ENCODE measurements at regions not wholly inside any gene's neighbourhood (a gene's known extent, or its start where the extent isn't known, plus 50 kb on each side); places are given as distances from the start of the nearest gene placed in this dataset.
"Not testable (repeated sequence)": the region's sequence is repeated elsewhere in the genome, so short reads cannot be mapped to it uniquely, and the experiment has no call there.

GRCh38 chr11:42992594-42992993, 319.2 kb upstream of the API5 start:
- DNase-seq (ENCODE audit: low read depth): no peak

GRCh38 chr11:42996421-42997307, 315.1 kb upstream of the API5 start:
- DNase-seq (ENCODE audit: low read depth): no peak

GRCh38 chr11:43004879-43005278, 306.9 kb upstream of the API5 start:
- DNase-seq (ENCODE audit: low read depth): not testable (repeated sequence)

- DNase-seq (ENCODE audit: low read depth): no peak
These were observed 301.8 kb upstream of the API5 start for GRCh38 chr11:43010042-43010441.

- DNase-seq (ENCODE audit: low read depth): no peak
These were observed 299.2 kb upstream of the API5 start for GRCh38 chr11:43012606-43013005.

- peak; percentile 1 for DNase-seq (ENCODE audit: low read depth)
These were observed 290.3 kb upstream of the API5 start for GRCh38 chr11:43021466-43021865.

GRCh38 chr11:43034341-43034740, 277.5 kb upstream of the API5 start:
- no peak for DNase-seq (ENCODE audit: low read depth)

- no peak for DNase-seq (ENCODE audit: low read depth)
These were observed 276.7 kb upstream of the API5 start for GRCh38 chr11:43035086-43035485.

- no peak for DNase-seq (ENCODE audit: low read depth)
These were observed 258.0 kb upstream of the API5 start for GRCh38 chr11:43053638-43054412.

- no peak for DNase-seq (ENCODE audit: low read depth)
These were observed 244.1 kb upstream of the API5 start for GRCh38 chr11:43067681-43068080.

- no peak for DNase-seq (ENCODE audit: low read depth)
These were observed 240.5 kb upstream of the API5 start for GRCh38 chr11:43071338-43071737.

GRCh38 chr11:43072096-43072495, 239.7 kb upstream of the API5 start:
- no peak for DNase-seq (ENCODE audit: low read depth)

GRCh38 chr11:43072911-43073310, 238.9 kb upstream of the API5 start:
- DNase-seq (ENCODE audit: low read depth): no peak

- DNase-seq (ENCODE audit: low read depth): no peak
These were observed 237.0 kb upstream of the API5 start for GRCh38 chr11:43074810-43075209.

- no peak for DNase-seq (ENCODE audit: low read depth)
These were observed 210.7 kb upstream of the API5 start for GRCh38 chr11:43101113-43101512.

GRCh38 chr11:43116071-43116470, 195.7 kb upstream of the API5 start:
- no peak for DNase-seq (ENCODE audit: low read depth)

GRCh38 chr11:43119275-43119970, 192.4 kb upstream of the API5 start:
- DNase-seq (ENCODE audit: low read depth): no peak

- DNase-seq (ENCODE audit: low read depth): no peak
These were observed 189.2 kb upstream of the API5 start for GRCh38 chr11:43122546-43122945.

- no peak for DNase-seq (ENCODE audit: low read depth)
These were observed 188.4 kb upstream of the API5 start for GRCh38 chr11:43123443-43123842.

GRCh38 chr11:43124272-43124935, 187.4 kb upstream of the API5 start:
- DNase-seq (ENCODE audit: low read depth): no peak

- no peak for DNase-seq (ENCODE audit: low read depth)
These were observed 182.5 kb upstream of the API5 start for GRCh38 chr11:43129329-43129728.

- DNase-seq (ENCODE audit: low read depth): no peak
These were observed 181.2 kb upstream of the API5 start for GRCh38 chr11:43130616-43131015.

All from ELR (cell line).